Fibroblast of the aortic adventitia (primary cell): ENCODE measurements at regions not wholly inside any gene's neighbourhood (a gene's known extent, or its start where the extent isn't known, plus 50 kb on each side); places are given as distances from the start of the nearest gene placed in this dataset.

Experiments used
- DNase-seq: peaks from one replicate; pipeline ENCODE4 v3.0.0-alpha.2; 2010; ENCODE audit warnings: low read depth
- H3K4me3 ChIP-seq: 2 replicates; pipeline ENCODE4 v1.5.1; 2011; ENCODE audit warnings: low read depth, mild to moderate bottlenecking, control low read depth, low read length, moderate library complexity
- CTCF ChIP-seq: IDR thresholded peaks from 2 replicates; pipeline ENCODE4 v1.5.1; 2011; ENCODE audit warnings: mild to moderate bottlenecking, low read length, control low read depth, inconsistent platforms; ENCODE audit not compliant: insufficient read depth

GRCh38 chrX:115503099-115503498 is 57.9 kb upstream of the PLS3 start:
- no peak for TF ChIP-seq CTCF
- no peak for DNase-seq
- H3K4me3 ChIP-seq, result no peak overlapping the region

- no peak overlapping the region for H3K4me3 ChIP-seq
- TF ChIP-seq CTCF, result no peak
Measured at GRCh38 chrX:115504167-115504566, 56.8 kb upstream of the PLS3 start.

More at GRCh38 chrX:115504167-115504566, 56.8 kb upstream of the PLS3 start:
- no peak for DNase-seq
